ENCODE measurements at regions not wholly inside any gene's neighbourhood (a gene's known extent, or its start where the extent isn't known, plus 50 kb on each side); places are given as distances from the start of the nearest gene placed in this dataset.
"Not testable (repeated sequence)": the region's sequence is repeated elsewhere in the genome, so short reads cannot be mapped to it uniquely, and the experiment has no call there.

GRCh38 chr1:233828480-233828879 lies 76.0 kb upstream of the SLC35F3 start:
- no peak overlapping the region for H3K4me3 ChIP-seq
- H3K36me3 ChIP-seq (ENCODE audit: low read depth): no peaks in the 10 kb centered on the region

DNA sequence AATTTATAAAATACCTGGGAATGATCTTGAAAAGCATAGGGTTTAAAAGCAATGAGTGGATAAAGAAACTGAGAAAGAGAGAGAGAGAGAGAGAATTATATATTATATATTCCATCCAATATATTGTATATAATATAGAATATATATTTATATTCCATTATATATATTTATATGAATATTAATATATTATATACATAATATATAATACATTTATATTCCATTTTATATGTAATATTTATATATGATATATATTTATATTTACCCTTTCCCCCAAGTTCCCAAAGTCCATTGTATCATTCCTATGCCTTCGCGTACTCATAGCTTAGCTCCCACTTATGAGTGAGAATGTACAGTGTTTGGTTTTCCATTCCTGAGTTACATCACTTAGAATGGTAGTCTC lies 69.9 kb upstream of the SLC35F3 start:
- Histone ChIP-seq H3K36me3 (ENCODE audit: low read depth) (no peaks in the 10 kb centered on the region), H3K4me3 (no peak overlapping the region), H3K9me3 (no peaks in the 10 kb centered on the region), H3K4me1 (ENCODE audit: low read depth) (no peaks in the 10 kb centered on the region)
- TF ChIP-seq, protein P1, sequence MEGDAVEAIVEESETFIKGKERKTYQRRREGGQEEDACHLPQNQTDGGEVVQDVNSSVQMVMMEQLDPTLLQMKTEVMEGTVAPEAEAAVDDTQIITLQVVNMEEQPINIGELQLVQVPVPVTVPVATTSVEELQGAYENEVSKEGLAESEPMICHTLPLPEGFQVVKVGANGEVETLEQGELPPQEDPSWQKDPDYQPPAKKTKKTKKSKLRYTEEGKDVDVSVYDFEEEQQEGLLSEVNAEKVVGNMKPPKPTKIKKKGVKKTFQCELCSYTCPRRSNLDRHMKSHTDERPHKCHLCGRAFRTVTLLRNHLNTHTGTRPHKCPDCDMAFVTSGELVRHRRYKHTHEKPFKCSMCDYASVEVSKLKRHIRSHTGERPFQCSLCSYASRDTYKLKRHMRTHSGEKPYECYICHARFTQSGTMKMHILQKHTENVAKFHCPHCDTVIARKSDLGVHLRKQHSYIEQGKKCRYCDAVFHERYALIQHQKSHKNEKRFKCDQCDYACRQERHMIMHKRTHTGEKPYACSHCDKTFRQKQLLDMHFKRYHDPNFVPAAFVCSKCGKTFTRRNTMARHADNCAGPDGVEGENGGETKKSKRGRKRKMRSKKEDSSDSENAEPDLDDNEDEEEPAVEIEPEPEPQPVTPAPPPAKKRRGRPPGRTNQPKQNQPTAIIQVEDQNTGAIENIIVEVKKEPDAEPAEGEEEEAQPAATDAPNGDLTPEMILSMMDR (IDR thresholded peaks at IDR 0.05): no peak
- intact Hi-C loops (cut with DNase I, micrococcal nuclease): no loop called here
- no peak for ATAC-seq
- no peak for DNase-seq

More at GRCh38 chr1:233828480-233828879, 76.0 kb upstream of the SLC35F3 start:
- DNase-seq (no peak), ATAC-seq (no peak)
- Histone ChIP-seq H3K4me1 (ENCODE audit: low read depth) (no peaks in the 10 kb centered on the region), H3K9me3 (peaks cover 3% of the 10 kb centered on the region)
- intact Hi-C loops (cut with DNase I, micrococcal nuclease): no loop called here
- TF ChIP-seq, protein P1 (IDR thresholded peaks at IDR 0.05): no peak

DNA sequence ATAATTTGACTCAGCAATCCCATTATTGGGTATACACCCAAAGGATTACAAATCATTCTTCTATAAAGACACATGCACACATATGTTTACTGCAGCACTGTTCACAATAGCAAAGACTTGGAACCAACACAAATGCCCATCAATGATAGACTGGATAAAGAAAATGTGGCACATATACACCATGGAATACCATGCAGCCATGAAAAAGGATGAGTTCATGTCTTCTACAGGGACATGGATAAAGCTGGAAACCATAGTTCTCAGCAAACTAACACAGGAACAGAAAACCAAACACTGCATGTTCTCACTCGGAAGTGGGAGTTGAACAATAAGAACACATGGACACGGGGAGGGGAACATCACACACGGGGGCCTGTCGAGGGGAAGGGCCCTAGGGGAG lies 66.3 kb upstream of the SLC35F3 start:
- ATAC-seq; H3K4me3 ChIP-seq; H3K36me3 ChIP-seq (ENCODE audit: low read depth); H3K4me1 ChIP-seq (ENCODE audit: low read depth); intact Hi-C loops (cut with DNase I, micrococcal nuclease); H3K9me3 ChIP-seq; DNase-seq: not testable (repeated sequence)

DNA sequence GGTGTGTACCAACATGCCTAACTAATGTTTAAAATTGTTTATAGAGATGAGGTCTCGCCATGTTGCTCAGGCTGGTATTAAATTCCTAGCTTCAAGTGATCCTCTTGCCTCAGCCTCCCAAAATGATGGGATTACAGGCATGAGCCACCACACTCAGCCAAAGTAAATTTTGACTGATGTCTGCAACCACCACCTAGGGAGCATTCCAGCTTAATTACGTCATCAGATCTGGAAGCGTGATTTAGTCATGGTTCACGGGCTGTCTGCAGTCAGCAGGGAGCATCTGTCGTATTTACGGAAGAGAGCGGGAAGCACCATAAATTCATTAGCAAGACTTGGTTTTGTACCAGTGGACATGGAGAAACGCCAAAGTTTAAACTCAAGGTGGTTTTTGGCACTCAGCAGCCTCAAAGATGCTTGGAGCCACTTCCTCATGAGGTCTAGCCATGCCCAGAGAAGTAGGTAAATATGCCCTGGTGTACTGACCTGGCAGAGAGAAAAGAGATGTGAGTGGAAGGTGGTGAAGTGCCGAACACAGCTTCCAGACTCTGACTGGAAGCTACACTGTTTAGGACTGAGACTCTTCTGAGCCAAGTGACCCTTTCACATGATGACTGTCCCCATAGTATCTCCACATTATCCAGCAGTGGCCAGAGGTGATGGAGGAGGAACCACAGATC lies 60.8 kb upstream of the SLC35F3 start:
- no peaks in the 10 kb centered on the region for H3K4me1 ChIP-seq (ENCODE audit: low read depth)
- no peaks in the 10 kb centered on the region for H3K9me3 ChIP-seq
- H3K4me3 ChIP-seq: no peak overlapping the region
- DNase-seq (no peak), ATAC-seq (no peak)
- TF ChIP-seq, protein P1 (IDR thresholded peaks at IDR 0.05): no peak
- H3K36me3 ChIP-seq (ENCODE audit: low read depth): no peaks in the 10 kb centered on the region
- intact Hi-C loops (cut with DNase I, micrococcal nuclease): no loop called here

- DNase-seq (no peak), ATAC-seq (no peak)
- H3K36me3 ChIP-seq (ENCODE audit: low read depth): no peaks in the 10 kb centered on the region
- TF ChIP-seq, protein P1 (IDR thresholded peaks at IDR 0.05): no peak
- intact Hi-C loops (cut with DNase I, micrococcal nuclease): no loop called here
- H3K4me1 ChIP-seq (ENCODE audit: low read depth): no peaks in the 10 kb centered on the region
- H3K4me3 ChIP-seq: no peak overlapping the region
- no peaks in the 10 kb centered on the region for H3K9me3 ChIP-seq
Observed at GRCh38 chr1:233844275-233844674, 60.2 kb upstream of the SLC35F3 start.

DNA sequence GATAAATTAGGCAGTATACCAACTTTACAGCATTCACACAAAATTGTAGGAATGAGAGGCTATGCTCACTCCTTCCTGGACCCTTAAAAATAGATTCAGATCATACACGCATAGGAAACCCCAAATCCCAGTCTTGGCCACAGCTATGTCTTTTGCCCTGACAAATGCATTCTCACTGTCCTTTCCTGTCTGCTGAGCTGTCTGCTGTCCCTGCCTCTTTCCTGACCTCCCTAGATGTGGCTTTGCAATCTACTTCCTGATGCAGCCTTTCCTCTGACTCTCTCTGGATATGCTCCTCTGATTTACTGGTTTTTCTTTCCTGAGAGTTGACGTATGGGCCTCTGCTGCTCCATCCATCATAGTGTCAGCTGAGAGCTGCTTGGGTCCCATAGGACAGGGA lies 59.8 kb upstream of the SLC35F3 start:
- DNase-seq (no peak), ATAC-seq (no peak)
- H3K36me3 ChIP-seq (ENCODE audit: low read depth): no peaks in the 10 kb centered on the region
- TF ChIP-seq, protein P1 (IDR thresholded peaks at IDR 0.05): no peak
- intact Hi-C loops (cut with DNase I, micrococcal nuclease): no loop called here
- H3K4me3 ChIP-seq: no peak overlapping the region
- no peaks in the 10 kb centered on the region for H3K4me1 ChIP-seq (ENCODE audit: low read depth)
- H3K9me3 ChIP-seq: no peaks in the 10 kb centered on the region
